GM19035 (cell line): ENCODE measurements at regions not wholly inside any gene's neighbourhood (a gene's known extent, or its start where the extent isn't known, plus 50 kb on each side); places are given as distances from the start of the nearest gene placed in this dataset.

Experiments
- ATAC-seq: cut with Tn5 transposase; IDR thresholded peaks from one replicate; pipeline ENCODE4 v1.9.1; 2021; ENCODE audit not compliant: unreplicated experiment

DNA sequence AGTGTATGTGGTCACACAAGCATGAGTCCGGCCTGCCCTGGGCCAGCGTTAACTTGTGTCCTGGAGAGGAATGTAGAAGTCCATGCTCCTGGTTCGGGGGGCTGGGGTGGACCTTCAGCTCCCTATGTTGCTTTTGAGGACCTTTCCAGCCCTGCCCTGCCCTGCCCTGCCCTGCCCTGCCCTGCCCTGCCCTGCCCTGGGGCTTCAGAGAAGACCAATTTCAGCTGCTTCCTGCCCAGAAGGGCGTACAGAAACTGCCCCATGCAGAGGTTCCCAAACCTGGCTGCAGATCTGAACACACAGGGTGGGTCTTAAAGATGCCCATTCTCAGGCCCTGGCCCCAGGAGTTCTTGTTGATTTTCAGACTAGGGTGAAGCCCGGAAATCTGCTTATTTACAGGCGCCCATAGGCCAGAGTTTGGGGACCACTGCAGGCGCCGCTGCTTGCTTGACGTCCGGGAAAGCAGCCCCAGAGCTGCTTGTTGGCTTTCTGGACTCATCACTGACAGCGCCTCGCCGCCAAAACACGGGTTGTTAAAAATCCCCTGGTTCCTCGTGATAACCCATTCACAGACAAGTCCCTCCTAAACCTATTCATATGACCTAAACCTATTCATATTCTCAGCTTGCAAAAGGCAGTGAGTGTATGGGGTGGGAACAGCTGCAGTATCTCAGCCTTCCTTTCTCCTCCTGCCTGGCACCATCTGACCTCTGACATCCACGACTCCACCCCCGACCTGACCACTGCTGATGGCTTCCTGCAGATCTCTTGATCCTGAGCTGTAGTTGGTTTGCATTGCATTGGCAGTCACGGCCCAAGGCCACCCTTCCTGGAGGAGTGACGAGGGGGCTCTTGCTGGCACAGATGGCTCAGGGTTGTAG lies 198.3 kb downstream of the GLI2 start:
- no peak for ATAC-seq

DNA sequence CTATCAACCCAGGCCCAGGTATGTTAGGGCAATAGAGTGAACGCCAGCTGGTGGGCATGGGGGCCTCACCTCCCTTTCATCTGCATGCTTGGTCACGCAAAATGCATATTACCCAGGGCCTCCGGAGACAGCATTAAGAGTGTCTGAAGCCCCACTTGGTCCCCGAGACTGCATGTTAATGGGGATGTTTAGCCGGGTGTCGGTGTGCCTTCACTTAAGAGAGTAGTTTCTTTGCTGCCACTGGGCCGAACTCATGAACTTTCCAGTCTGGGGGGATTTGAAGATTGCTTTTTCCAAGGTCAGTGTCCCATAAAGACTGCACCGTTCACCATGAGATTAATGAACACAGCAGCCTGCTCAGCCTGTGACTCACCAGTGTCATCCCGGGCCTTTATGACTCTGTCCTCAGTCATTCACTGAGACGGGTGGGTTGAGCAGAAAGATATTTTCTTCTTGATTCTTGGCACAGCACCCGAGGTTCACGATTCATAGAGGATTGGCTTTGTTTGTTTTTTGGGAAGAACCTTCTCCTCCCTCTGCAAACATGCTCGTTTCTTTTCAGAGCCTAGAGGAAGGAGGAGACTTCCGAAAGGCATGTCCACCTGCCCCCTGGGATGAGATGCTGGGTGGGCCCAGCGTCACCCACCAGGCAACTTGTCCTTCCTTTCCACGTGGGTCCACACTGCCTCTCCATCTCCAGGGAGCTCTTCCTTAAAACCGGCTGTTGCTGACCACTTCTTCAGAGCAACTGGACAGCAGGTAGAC lies 199.1 kb downstream of the GLI2 start:
- no peak for ATAC-seq

DNA sequence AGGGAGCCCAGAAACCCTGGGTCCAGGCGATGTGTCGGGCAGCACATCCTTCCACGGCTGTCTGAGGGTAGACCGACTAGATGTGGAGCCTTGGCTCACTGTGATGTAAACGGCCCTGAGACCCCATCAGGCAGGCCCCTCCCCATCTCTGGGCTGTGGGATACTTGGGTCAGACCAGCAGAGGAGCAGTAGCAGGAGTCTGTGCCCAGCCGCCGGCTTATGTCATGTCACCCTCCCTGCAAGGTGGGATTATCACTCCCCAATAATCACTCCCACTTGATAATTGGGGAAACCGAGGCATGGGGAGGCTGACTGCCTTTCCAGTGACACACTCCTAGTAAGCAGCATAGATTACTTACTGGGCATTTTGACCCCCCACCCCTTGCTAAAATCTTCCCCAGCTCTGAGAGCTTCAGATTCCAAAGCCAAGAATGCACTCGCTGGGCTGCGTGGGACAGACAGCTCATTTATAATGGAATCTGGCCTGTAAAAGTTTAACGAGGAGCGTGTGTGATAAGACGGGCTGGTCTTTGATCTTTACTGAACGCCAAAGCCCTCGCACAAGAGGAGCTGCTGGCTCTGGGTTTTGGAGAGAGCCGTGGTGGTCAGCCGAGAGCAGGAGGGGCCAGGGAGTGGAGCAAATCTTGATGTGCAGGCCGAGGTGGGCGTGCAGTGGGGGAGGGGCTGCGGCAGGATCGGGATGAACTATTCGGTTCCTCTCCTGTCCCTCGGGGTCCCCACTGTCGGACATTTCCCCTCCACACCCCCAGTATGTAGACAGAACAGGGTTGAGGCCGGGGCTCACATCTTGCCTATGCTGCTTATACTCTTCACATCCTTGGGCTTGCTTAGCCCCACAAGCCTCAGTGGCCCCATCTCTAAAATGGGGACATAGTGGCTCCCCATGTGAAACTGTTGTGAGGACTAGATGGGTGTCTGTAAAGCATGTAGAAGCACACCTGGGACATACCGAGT lies 200.0 kb downstream of the GLI2 start:
- ATAC-seq = no peak

DNA sequence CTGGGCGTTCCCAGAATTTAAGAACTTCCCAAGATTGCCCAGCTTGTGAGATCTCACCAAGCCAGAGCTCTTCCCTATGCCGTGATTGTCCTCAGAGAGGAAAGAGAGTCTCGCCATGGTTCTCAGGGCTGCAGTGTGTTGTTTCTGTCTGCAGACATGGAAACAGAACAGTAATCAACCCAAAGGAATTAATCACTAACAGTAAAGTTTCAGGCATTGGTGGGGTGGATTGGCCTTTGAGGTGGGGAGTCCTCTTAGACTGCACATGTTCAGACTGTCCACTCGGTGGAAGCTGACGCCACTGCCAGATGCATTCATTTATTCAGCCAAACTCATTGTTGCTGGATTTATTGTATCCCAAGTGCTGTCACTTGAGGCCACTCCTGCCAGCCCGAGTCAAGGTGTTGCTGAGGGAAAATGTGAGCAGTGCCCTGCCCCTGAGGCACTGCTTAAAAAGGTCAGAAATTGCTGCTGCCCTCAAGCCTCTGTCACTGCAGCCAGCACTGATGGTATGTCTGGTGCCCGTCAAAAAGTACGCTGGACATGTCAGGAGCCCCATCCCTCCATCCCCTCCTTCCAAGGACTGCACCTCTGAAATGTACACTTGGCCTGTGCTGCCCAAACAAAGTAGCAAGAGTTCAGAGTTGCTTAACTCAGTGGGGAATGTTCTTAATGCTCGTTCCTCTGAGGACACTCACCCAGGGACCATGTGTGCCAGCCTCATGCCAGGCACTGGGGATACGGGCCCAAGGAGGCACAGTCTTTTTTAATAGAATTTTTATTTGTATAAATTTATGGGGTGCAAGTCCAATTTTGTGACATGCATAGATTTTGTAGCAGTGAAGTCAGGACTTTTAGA lies 201.0 kb downstream of the GLI2 start:
- no peak for ATAC-seq

DNA sequence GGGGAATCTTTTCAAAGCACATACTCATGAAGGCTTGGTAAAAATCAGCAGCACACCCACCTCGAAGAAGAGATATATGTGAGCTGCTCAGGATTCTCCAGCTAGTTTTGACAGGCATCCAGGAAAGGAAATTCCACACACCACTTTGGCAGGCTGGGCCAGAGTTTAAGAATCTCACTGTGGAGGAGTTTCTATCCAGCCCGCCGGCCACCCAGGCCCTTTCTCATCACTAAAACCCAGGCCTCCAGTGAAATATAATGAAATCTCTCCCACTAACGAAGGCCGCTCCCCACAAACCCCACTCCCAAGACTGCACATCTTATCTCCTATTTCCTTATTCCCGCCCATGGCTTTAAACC lies 202.0 kb downstream of the GLI2 start:
- ATAC-seq = no peak

DNA sequence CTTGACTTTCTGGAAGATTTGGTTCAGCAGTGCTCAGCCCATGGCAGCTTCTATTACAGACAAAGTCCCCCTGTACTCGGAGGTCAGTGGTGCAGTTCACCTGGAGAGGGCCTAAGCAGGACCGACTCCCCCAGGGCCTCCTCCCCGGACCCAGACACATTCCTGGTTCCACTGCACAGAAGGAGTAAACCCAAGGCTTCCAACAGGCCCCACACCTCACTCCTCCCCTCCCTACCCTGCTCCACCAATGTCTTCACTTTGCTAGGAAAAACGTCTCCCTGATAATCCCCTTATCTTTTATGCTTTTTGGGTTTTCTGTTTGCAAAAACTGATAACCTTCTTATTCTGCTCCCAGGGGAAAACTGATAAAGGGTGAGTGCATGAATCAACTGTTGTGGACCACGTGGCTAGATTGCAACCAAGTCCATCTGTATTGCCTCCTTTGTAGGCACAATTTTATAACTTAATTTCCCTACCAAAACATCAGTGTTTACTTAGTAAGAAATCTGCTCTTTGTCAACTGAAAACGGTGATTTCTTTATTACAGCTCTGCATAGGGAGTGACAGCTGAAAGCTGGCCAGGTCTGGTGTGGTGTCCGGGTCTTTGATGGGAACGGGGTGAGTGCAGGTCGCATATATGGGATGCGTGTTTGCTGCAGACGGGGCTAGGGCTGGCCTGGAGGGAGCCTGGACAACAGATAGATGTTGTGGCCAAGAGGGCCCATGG lies 202.5 kb downstream of the GLI2 start:
- no peak for ATAC-seq

DNA sequence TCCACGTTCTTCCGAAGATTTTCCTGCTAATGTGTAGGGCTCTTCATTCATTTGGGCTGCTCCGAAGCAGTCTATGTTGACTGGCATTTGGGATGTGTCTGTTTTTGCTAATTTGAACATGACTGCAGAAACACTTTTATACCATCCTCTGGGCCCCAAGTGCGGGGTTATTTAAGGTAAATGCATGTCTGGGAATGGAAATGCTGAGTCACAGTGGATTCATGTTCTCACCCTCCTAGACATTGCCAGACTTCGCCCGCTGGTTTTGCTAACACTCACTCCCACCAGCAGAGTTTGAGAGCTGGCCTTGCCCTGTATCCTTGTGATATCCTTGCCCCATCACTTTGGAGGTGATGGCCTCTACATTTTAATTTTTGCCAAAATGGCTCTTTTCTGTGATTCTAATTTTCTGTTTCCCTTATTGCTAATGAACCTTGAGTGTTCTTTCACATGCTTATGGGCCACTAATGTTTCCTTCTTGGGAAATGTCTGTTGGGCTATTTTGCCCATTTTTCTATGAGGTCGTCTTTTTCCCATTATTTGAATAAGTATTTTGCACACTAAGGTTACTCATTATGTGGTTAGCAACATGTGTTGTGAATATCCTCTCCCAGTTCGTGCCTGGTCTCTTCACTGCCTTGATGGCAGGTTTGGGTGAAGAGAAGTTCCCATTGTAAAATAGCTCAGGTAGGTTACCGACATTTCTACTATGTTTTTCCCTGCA lies 204.1 kb downstream of the GLI2 start:
- ATAC-seq = no peak

DNA sequence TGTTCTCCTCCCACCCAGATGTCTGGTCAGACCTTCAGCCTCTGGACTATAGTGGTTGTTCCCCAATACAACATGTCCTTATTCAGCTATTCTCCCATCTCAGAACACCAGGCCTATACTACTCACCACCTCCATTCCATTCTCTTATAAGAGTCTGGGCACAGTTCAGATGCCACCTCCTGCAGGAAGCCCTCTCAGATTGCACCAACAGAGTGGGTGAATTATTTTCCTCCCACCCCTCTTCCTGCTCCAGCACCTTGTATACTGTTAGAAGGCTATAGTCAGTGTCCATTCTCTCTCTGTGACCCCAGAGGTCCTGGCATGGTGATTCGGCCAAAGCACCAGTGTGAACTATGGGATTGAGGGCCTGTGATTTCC lies 204.6 kb downstream of the GLI2 start:
- ATAC-seq = no peak

DNA sequence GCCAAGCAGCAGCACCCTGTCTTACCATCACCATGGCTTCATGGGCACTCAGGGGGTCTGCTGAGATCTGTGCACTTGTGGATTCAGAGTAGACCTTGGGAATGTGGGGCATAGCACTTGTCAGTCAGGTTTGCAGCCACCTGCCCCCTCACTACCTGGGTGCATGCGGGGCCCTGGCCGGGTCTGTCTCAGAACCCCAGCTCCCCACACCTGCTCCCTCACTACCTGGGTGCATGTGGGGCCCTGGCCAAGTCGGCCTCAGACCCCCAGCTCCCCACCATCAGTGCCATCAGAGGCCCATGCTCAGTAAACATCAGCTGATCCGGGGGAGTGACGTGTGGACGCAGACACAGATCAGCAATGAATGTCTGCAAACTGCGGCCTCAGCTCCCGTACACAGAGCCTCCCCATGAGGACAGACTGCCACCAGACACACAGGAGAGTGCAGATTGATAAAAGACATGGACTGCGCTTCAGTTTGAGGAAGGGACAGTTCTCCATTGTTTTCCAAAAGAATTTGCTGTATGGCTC lies 205.1 kb downstream of the GLI2 start:
- no peak for ATAC-seq

DNA sequence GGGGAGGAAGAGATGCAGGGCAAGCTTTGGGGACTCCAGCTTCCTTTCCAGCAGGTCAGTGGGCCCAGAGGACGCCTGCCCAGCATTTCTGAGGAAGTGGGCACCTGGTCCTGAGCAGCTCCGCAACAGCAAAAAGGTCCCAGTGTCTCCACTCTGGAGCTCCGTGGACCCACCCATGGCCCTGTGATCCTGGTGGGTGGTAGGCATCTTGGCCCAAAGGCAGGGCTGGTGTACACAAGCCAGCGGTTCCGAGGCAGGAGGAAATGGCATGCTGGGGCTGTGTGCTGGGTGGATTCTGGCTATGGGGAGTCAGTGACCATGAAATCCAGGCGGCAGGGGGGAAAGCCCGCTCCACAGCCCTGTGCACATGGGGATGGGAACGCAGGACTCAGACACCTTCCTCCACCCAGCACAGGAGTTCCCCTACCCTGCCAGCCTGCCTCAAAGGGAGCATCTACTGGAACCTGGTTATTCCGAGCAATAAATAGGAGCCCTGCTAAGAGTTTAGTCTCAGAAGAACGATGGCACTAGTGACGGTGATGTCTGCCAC lies 206.0 kb downstream of the GLI2 start:
- ATAC-seq = no peak

DNA sequence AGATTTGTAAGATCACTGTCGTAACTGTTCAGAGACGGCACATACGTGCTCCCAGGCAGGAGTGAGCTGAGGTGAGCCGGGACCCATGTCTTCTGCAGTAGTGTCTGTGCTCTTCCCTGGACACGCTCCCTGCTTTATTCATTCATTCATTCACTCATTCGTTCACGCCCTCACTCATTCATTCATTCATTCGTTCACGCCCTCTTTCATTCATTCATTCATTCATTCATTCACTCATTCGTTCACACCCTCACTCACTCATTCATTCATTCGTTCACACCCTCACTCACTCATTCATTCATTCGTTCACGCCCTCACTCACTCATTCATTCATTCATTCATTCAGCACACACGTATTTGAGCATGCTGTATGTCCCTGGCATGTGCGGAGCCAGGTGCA lies 207.0 kb downstream of the GLI2 start:
- no peak for ATAC-seq

DNA sequence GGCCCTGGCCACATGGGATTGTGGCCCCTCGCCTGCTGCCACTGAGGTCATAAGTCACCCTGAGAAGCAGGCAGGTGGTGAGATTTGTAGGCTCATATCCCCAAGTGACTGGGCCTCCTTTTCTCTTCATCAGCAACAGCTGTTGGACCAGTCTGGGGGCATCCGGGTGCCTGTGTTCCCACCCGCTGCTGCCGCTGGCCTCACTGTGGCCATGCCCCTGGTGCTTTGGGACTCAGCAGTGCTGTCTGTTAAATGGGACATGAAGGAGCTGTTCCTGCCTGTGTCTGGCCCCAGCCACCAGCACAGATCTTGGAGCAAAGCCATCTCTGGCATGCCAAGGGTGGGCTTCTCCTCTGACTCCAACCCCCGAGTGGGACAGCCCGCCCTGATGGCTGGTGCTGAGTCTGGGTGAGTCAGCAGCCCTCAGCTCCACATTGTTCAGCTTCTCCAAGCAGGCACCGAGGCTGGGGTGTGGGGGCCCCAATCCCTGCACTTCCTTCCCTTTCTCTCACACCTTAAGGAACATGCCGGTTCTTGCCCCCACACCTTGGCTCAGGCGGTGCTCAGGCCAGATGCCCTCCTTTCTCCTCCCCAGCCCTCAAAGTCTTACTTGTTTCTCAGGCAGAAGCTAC lies 207.9 kb downstream of the GLI2 start:
- no peak for ATAC-seq

DNA sequence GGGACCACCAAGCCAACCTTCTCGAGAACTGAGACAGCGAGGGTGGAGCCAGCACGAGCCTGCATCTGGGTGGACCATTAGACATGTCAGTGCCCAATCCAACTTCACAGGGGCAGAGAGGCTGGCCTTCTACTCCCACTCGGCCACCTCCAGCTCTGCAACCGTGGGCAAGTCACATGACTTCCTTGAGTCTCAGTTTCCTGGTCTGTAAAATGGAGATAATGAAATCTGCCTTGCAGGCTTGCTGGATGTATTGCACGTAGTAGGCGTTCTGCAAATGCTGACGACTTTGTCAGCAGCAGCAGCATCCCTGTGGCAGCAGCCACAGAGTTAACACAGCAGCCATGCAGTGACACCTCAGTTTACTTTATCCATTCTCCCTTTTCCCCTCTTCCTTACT lies 208.9 kb downstream of the GLI2 start:
- no peak for ATAC-seq

DNA sequence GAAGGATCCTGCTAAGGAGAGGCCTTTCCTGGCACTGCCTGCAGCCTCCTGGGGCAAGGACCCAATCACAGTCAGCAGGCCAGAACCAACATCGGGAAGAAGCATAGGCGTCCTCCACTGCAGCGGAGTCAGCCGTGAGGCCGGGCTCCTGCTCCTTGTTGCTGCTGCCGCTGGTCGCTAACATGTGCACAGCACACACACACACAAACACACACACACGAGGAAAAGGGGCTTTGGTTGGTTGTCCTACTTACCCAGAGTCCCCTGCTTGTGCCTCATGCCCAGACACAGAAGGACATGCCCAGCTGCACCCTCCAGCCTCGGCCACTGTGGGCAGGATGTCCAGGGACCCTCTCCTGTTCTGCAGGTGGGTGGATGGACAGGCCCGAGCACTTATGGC lies 209.4 kb downstream of the GLI2 start:
- no peak for ATAC-seq

DNA sequence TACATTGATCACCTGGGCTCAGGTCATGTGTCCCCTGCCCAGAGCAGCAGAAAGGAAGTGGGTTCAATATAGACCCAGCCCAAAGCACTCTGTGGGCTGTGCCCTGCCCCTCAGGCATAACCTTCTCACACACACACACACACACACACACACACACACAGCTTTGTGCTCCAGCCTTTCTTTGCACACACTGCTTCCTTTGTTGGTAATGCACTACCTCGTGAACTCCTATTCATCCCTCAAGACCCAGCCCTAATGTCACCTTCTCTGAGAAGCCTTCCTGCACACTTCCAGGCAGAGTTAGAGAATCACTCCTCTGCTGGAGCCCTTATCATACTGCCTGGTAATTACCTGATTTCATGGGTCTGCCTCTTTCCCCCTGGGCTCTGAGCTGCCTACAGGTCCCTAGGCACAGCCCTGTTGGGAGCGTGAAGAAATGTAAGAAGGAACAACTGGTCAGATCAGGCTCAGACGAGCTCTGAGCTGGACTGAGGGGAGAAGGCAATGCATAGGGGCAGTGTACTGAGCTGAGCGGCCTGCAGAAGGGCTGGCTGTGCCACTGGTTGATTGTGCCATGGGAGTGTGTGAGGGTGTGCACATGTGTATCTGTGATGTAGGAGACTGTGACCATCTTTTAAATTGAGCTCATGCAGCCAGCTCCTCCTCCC lies 210.3 kb downstream of the GLI2 start:
- ATAC-seq = no peak

DNA sequence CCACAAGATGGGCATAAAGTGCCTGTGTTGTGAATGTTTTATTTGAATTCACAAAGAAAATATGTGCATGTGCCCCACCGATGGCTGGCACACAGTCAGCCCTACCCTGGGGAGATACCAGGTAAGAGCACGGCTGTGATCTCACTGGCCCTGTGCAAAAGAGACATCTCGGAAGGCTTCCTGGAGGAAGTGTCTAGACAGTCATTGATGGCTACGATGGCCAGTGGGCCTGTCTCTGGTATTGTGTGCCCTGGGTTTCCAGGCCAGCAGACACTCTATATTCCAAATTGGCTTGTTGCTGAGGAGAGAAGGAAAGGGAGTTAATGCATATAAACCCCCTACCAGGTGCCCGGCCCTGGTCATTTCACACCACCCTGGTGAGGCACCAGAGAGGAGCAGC lies 211.7 kb downstream of the GLI2 start:
- ATAC-seq = no peak

DNA sequence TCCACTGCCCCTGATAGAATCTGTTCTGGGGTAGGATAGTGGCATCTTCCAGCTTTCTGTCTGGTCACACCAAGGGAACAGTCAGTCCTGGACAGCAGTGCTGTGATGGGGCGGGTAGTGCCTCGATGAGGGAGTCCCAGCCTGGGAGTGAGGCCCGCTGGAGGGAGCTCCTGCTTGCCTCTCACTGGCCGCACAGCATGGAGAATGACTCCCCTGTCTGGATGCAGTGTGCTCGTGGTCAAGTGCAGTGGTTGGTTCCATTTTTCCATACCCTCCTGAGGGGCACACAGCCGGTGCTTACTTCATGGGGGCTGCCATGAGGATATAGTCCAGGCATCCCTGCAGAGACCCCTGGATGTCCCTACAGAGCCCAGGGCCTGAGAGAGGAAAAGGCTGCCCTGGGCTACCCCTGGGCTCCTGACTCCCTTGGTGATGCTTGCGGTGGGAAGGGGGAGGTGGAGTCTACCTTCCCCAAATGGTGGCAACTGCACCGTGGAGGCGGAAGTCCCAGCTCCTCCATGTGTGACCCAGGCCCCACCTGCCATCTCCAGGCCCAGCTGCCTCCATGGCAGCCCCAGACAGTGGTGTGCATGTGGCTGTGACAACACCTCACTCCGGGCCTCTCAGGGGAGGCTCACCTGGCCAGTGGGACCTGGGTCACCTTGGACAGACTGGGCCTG lies 212.5 kb downstream of the GLI2 start:
- no peak for ATAC-seq
